LNCAP (cell line): ENCODE measurements at regions not wholly inside any gene's neighbourhood (a gene's known extent, or its start where the extent isn't known, plus 50 kb on each side); places are given as distances from the start of the nearest gene placed in this dataset.

Experiments used
- TF ChIP-seq, protein P1 (sequence below): fragments of 450-650 bp; IDR thresholded peaks from 2 replicates; pipeline ENCODE4 v1.5.1; 2017; ENCODE audit warnings: mild to moderate bottlenecking

- TF ChIP-seq, protein P1, sequence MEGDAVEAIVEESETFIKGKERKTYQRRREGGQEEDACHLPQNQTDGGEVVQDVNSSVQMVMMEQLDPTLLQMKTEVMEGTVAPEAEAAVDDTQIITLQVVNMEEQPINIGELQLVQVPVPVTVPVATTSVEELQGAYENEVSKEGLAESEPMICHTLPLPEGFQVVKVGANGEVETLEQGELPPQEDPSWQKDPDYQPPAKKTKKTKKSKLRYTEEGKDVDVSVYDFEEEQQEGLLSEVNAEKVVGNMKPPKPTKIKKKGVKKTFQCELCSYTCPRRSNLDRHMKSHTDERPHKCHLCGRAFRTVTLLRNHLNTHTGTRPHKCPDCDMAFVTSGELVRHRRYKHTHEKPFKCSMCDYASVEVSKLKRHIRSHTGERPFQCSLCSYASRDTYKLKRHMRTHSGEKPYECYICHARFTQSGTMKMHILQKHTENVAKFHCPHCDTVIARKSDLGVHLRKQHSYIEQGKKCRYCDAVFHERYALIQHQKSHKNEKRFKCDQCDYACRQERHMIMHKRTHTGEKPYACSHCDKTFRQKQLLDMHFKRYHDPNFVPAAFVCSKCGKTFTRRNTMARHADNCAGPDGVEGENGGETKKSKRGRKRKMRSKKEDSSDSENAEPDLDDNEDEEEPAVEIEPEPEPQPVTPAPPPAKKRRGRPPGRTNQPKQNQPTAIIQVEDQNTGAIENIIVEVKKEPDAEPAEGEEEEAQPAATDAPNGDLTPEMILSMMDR, result no peak
Observed at GRCh38 chr2:5330961-5331360, 361.2 kb upstream of the SOX11 start.

- TF ChIP-seq, protein P1, result no peak
Observed at GRCh38 chr2:5332925-5333324, 359.3 kb upstream of the SOX11 start.

DNA sequence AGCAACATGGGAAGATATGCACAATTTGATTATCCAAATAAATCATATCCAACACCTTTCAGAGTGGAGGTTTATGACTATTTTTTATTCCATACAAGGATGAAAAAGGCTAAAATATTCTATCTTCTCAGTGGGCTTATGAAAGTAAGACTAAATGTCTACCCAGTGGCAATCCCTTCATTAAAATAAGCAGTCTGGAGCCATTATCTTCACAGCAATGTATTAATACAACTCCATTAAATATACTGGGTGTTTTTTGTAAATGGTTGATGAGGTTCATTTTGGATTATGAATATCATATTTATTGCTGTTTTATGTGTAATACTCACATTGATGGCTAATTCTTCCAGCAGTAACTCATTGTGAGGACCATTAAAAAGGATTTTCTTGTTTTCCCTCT, 352.7 kb upstream of the SOX11 start:
- TF ChIP-seq, protein P1, result no peak

DNA sequence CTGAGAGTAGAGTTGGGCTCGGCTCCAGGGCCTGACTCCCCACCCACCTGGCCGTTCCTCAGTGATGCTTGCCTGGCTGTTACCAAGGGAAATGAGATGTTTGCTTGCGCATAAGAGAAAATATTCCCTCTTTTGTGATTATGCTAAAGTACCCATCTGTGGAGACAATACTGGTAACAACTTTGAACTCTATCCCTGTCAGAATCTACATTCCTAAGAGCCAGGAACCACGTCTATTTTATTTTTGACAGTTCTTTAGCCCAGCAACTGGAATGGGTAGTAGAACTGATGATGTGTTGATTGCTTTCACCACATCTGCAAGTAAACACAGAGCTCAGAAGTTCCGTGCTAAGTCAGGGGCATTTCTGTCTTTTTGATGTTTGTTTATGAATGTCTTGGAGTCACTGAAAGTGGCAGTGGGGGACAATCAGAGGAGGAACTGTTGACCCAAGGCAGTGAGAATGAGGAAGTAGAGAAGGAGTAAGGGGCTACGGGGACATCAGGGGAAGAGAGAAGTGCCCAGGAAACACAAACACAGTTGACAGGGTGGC, 348.3 kb upstream of the SOX11 start:
- TF ChIP-seq, protein P1, result no peak

- TF ChIP-seq, protein P1, result no peak
Observed at GRCh38 chr2:5352286-5352685, 339.9 kb upstream of the SOX11 start.

GRCh38 chr2:5353565-5353964, 338.6 kb upstream of the SOX11 start:
- TF ChIP-seq, protein P1, result no peak

DNA sequence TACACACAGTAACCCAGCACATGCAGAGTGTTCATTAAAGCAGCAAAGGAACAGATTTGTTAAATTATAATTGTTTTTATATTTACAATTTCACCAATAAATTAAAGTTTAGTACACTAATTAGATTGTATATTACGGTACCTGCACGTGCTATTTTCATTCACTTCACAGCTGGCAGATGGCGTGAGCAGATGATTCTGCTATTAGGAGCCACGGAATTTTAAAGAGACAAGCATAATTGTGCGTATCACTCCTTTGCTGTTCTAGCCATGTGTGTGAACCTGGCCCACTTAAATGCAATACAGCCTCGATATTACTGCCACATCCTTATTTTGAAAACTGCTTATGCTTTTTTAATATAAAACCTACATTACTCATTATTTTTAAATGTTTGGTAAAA, 332.8 kb upstream of the SOX11 start:
- TF ChIP-seq, protein P1, result no peak

DNA sequence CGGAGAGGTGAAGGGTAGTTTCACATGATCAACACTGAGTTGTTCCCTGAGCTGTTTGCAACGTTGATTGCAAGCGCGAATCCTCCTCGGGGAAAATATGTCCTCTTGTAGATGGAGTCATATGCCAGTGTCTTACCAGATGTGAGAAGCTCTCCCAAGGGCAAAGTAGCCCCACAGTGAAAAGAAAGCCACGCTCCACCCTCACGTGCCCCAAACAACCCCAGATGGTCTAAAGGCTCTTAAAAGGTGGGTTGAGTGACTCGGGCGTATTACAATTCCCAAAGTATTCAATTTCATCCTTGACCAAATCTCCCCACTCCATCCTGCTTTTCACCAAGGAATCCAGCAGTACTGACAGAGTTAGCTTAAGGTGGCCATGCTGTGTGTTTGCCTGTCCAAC, 332.1 kb upstream of the SOX11 start:
- TF ChIP-seq, protein P1, result no peak
